PC-3 (cell line): ENCODE measurements at regions not wholly inside any gene's neighbourhood (a gene's known extent, or its start where the extent isn't known, plus 50 kb on each side); places are given as distances from the start of the nearest gene placed in this dataset.

Source experiments
- ATAC-seq: fragments of 200-7000 bp; cut with Tn5 transposase; 2 replicates; pipeline ENCODE4 v1.9.1; 2020; ENCODE audit warnings: mild to moderate bottlenecking, moderate library complexity
- BruUV-seq: library from RNA; stranded (reverse); fragments of 400-500 nt; replicated peaks from 2 replicates; lab custom pipeline; 2021; lab: Mats Ljungman, UMichigan
- CTCF ChIA-PET: fragments of 300-600 bp; sonication (Branson Sonifier 250); formaldehyde crosslinking; loops from one replicate; lab custom pipeline; 2022; ENCODE audit warnings: antibody characterized with exemption; lab: Charles Lee
- POLR2A ChIA-PET: fragments of 300-600 bp; sonication (Branson Sonifier 250); formaldehyde crosslinking; loops from one replicate; lab custom pipeline; 2022; ENCODE audit warnings: antibody characterized with exemption; ENCODE audit not compliant: unreplicated experiment; lab: Charles Lee
- DNase-seq: peaks from one replicate; pipeline ENCODE4 v3.0.0-alpha.2; 2015
- H2AFZ ChIP-seq: fragments of 300-600 bp; sonication (generic); 2 replicates; pipeline ENCODE4 v1.6.0; 2016; ENCODE audit warnings: antibody characterized with exemption, low read length
- H3F3A ChIP-seq: fragments of 300-600 bp; sonication (generic); one replicate; pipeline ENCODE4 v1.6.0; 2017; ENCODE audit warnings: antibody characterized with exemption, low read length, control low read depth, mild to moderate bottlenecking; ENCODE audit not compliant: unreplicated experiment
- H3K27ac ChIP-seq: fragments of 300-600 bp; sonication (generic); 2 replicates; pipeline ENCODE4 v1.5.1; 2016; ENCODE audit warnings: mild to moderate bottlenecking, low read length
- H3K27me3 ChIP-seq: fragments of 300-600 bp; sonication (generic); 2 replicates; pipeline ENCODE4 v1.6.1; 2016; ENCODE audit warnings: low read length, mixed read lengths
- H3K36me3 ChIP-seq: fragments of 300-600 bp; sonication (generic); 2 replicates; pipeline ENCODE4 v1.6.1; 2016; ENCODE audit warnings: low read depth, mixed run types, low read length, mixed read lengths
- H3K4me1 ChIP-seq: fragments of 300-600 bp; sonication (generic); 2 replicates; pipeline ENCODE4 v1.5.1; 2016; ENCODE audit warnings: low read length; ENCODE audit not compliant: insufficient read depth
- H3K4me2 ChIP-seq: fragments of 300-600 bp; sonication (generic); 2 replicates; pipeline ENCODE4 v1.6.0; 2016; ENCODE audit warnings: low read length
- H3K4me3 ChIP-seq: fragments of 300-600 bp; sonication (generic); 2 replicates; pipeline ENCODE4 v1.5.1; 2016; ENCODE audit warnings: mild to moderate bottlenecking, low read length, mixed read lengths
- H3K79me2 ChIP-seq: fragments of 300-600 bp; sonication (generic); 2 replicates; pipeline ENCODE4 v1.6.1; 2017; ENCODE audit warnings: low read length, mixed read lengths
- H3K9ac ChIP-seq: fragments of 300-600 bp; sonication (generic); 2 replicates; pipeline ENCODE4 v1.6.0; 2016; ENCODE audit warnings: mild to moderate bottlenecking, low read length
- H3K9me2 ChIP-seq: fragments of 300-600 bp; sonication (generic); replicated peaks from 2 replicates; pipeline ENCODE4 v1.6.1; 2016; ENCODE audit warnings: mixed run types, low read length, mixed read lengths
- H3K9me3 ChIP-seq: fragments of 300-600 bp; sonication (generic); 2 replicates; pipeline ENCODE4 v1.6.1; 2016; ENCODE audit warnings: low read length, mixed read lengths
- H4K20me1 ChIP-seq: fragments of 300-600 bp; sonication (generic); 2 replicates; pipeline ENCODE4 v1.6.1; 2016; ENCODE audit warnings: low read length, mixed read lengths
- EZH2 ChIP-seq: fragments of 300-600 bp; sonication (generic); IDR thresholded peaks from one replicate; pipeline ENCODE4 v1.6.1; 2017; ENCODE audit warnings: antibody characterized with exemption, mild to moderate bottlenecking, low read length; ENCODE audit not compliant: unreplicated experiment
- EZH2phosphoT487 ChIP-seq: fragments of 300-600 bp; sonication (generic); IDR thresholded peaks from 2 replicates; pipeline ENCODE4 v1.6.1; 2018; ENCODE audit warnings: mild to moderate bottlenecking, antibody characterized with exemption, low read length, borderline replicate concordance
- intact Hi-C: fragments of 100-400 bp; cut with micrococcal nuclease; formaldehyde crosslinking; loops from 2 replicates; pipeline ENCODE4 v1.9.0; 2023
- TF ChIP-seq, protein P1 (sequence below): fragments of 300-600 bp; sonication (generic); conservative IDR thresholded peaks from 2 replicates; pipeline ENCODE4 v1.5.1; 2017; ENCODE audit warnings: antibody characterized with exemption, low read depth, mild to moderate bottlenecking, low read length

DNA sequence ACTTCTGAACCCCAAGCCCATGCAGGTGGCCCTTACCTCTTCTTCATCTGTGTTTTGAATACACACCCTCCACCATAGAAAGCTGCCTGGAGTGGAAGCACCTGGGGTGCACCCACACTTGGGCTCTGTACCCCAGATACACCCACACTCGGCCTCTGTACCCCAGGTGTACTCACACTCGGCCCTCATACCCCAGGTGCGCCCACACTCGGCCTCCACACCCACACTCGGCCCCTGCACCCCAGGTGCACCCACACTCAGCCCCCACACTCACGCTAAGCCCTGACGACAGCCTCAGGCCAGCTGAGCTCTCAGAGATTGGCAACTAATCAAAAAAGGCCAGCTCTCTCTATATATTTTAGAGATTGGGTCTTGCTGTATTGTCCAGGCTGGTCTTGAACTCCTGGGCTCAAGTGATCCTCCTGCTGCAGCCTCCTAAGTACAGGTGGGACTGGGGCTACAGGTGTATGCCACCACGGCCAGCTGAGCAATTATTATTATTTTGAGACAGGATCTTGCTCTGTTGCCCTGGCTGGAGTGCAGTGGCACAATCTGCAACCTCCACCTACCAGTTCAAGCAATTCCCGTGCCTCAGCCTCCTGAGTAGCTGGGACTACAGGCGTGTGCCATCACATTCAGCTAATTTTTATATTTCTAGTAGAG lies 68.9 kb downstream of the PEX11G start:
- H3K79me2 ChIP-seq = peaks cover 62% of the 10 kb centered on the region
- CTCF ChIA-PET = no interaction called here

DNA sequence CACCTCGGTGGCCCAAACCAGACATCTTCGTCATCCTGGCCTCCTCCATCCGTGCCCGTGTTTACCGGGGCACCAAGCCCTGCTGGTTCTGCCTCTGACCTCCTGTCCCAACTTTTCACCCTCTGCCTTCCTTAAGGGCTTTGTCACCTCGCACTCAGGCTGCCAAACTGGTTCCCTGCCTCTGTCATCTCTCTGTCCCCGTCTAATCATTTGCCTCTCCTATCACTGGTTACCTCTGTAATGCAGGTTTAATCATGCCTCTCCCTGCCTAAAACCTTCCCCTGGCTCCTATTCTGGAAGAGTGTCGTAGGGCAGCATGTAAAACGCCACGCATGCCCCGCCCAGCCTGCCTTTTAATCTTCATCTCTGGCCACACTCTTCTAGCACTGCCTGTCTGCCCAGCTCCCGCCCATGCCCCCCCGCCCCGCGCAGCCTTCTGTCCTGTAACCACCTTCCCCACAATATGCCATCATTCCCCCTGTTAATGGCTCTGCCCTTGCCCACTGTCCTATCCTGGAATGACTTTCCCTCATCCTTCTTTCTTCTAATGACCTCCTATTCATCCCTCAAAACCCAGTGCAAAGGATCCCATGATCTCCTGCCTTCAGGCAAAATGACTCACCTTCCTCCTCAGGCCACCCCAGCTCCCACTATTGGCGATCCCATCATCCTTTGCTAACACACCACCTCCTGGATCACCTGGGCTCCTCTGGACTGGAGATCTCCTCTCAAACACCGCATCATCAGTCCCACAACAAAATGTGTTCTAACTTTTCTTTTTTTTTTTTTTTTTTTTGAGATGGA lies 66.7 kb downstream of the PEX11G start:
- H3K9me3 ChIP-seq = no peaks in the 10 kb centered on the region
- H3K79me2 ChIP-seq = peaks cover 60% of the 10 kb centered on the region
- no peak overlapping the region for H2AFZ ChIP-seq
- H3F3A ChIP-seq = no peaks in the 10 kb centered on the region
- ChIA-PET POLR2A (no interaction called here), CTCF (interaction anchor here (0.6 kb wide), 1 partner anchor 81 kb away, joined by 11 read pairs; no protein-coding TSS in a partner anchor)
- no peaks in the 10 kb centered on the region for H3K36me3 ChIP-seq
- H3K4me2 ChIP-seq = no peak overlapping the region
- H4K20me1 ChIP-seq = 0 out of 2 replicates have a peak, but pooled peaks cover 5% of the 10 kb centered on the region
- no peak overlapping the region for H3K9ac ChIP-seq
- ATAC-seq = peak; percentile 12; the same call in 1 of the 2 replicates
- no peaks in the 10 kb centered on the region for H3K27me3 ChIP-seq
- no peaks in the 10 kb centered on the region for H3K9me2 ChIP-seq
- H3K27ac ChIP-seq = no peak overlapping the region
- H3K4me3 ChIP-seq = no peak overlapping the region
- intact Hi-C loops = no loop called here
- H3K4me1 ChIP-seq = peaks cover 11% of the 10 kb centered on the region
- peak; percentile 38 for DNase-seq
- BruUV-seq = no TSS peak
- TF ChIP-seq, protein P1, sequence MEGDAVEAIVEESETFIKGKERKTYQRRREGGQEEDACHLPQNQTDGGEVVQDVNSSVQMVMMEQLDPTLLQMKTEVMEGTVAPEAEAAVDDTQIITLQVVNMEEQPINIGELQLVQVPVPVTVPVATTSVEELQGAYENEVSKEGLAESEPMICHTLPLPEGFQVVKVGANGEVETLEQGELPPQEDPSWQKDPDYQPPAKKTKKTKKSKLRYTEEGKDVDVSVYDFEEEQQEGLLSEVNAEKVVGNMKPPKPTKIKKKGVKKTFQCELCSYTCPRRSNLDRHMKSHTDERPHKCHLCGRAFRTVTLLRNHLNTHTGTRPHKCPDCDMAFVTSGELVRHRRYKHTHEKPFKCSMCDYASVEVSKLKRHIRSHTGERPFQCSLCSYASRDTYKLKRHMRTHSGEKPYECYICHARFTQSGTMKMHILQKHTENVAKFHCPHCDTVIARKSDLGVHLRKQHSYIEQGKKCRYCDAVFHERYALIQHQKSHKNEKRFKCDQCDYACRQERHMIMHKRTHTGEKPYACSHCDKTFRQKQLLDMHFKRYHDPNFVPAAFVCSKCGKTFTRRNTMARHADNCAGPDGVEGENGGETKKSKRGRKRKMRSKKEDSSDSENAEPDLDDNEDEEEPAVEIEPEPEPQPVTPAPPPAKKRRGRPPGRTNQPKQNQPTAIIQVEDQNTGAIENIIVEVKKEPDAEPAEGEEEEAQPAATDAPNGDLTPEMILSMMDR = no peak
- TF ChIP-seq EZH2 (no peak), EZH2phosphoT487 (no peak)

More for the DNA sequence above, 68.9 kb downstream of the PEX11G start:
- Histone ChIP-seq H4K20me1 (0 out of 2 replicates have a peak, but pooled peaks cover 5% of the 10 kb centered on the region), H3K4me1 (peaks cover 8% of the 10 kb centered on the region), H3K9me2 (no peaks in the 10 kb centered on the region), H3K36me3 (no peaks in the 10 kb centered on the region), H3F3A (no peaks in the 10 kb centered on the region), H2AFZ (no peak overlapping the region), H3K27me3 (no peaks in the 10 kb centered on the region), H3K4me2 (no peak overlapping the region), H3K27ac (no peak overlapping the region), H3K9me3 (no peaks in the 10 kb centered on the region), H3K4me3 (no peak overlapping the region), H3K9ac (no peak overlapping the region)
- no peak for TF ChIP-seq EZH2
- TF ChIP-seq, protein P1 = no peak
- no TSS peak for BruUV-seq
- intact Hi-C loops = no loop called here
- POLR2A ChIA-PET = no interaction called here
- ATAC-seq (no peak), DNase-seq (no peak)
